ENCODE measurements at regions not wholly inside any gene's neighbourhood (a gene's known extent, or its start where the extent isn't known, plus 50 kb on each side); places are given as distances from the start of the nearest gene placed in this dataset.

DNA sequence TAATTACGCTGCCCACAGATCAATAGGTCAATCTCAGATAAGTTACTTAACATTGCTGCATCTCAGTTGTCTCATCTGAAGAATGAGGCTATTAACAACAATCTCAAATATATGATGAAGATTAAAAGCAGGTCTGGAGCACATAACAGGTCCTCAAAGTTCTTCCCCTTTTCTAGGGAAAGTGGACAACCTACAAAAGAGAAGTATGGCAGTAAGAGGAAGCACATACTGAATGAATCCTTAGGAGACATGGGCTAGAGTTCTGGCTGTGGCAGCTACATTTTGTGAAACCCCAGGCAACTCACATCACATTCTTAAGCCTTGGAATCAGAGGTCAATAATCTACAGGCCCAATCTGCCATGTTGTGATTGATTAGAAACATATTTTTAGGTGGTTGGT, 180.6 kb downstream of the PCTP start:
- TF ChIP-seq, protein P1, sequence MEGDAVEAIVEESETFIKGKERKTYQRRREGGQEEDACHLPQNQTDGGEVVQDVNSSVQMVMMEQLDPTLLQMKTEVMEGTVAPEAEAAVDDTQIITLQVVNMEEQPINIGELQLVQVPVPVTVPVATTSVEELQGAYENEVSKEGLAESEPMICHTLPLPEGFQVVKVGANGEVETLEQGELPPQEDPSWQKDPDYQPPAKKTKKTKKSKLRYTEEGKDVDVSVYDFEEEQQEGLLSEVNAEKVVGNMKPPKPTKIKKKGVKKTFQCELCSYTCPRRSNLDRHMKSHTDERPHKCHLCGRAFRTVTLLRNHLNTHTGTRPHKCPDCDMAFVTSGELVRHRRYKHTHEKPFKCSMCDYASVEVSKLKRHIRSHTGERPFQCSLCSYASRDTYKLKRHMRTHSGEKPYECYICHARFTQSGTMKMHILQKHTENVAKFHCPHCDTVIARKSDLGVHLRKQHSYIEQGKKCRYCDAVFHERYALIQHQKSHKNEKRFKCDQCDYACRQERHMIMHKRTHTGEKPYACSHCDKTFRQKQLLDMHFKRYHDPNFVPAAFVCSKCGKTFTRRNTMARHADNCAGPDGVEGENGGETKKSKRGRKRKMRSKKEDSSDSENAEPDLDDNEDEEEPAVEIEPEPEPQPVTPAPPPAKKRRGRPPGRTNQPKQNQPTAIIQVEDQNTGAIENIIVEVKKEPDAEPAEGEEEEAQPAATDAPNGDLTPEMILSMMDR (IDR thresholded peaks at IDR 0.05) = no peak
- TF ChIP-seq POLR2A (IDR thresholded peaks at IDR 0.05) = no peak
